K562 (cell line): ENCODE measurements at regions not wholly inside any gene's neighbourhood (a gene's known extent, or its start where the extent isn't known, plus 50 kb on each side); places are given as distances from the start of the nearest gene placed in this dataset.

Source experiments
- ARID3B ChIP-seq: fragments of 250-450 bp; sonication (Bioruptor Pico); IDR thresholded peaks from 2 replicates; pipeline ENCODE4 v1.4.0; 2020; ENCODE audit warnings: borderline replicate concordance
- CBX3 ChIP-seq, 2 experiments: IDR thresholded peaks; 1 replicate in 1 of 2; 2 replicates in 1 of 2; pipeline ENCODE4 v1.6.1; 2012; ENCODE audit warnings: inconsistent platforms in 2 of 2, low read length in 2 of 2, borderline replicate concordance in 1 of 2, control low read depth in 1 of 2
- FOXA1 ChIP-seq: fragments of 450-650 bp; IDR thresholded peaks from 2 replicates; pipeline ENCODE4 v1.6.1; 2016; ENCODE audit warnings: mild to moderate bottlenecking, borderline replicate concordance
- FOXP1 ChIP-seq: sonication (generic); formaldehyde crosslinking; IDR thresholded peaks from 2 replicates; pipeline ENCODE4 v1.8.0; 2022; ENCODE audit warnings: mild to moderate bottlenecking, missing genetic modification reagents
- POLR2A ChIP-seq: fragments of 450-650 bp; conservative IDR thresholded peaks from 2 replicates; pipeline ENCODE4 v1.6.1; 2016
- POLR2AphosphoS5 ChIP-seq: IDR thresholded peaks from 2 replicates; pipeline ENCODE4 v1.6.1; 2011; ENCODE audit warnings: mild to moderate bottlenecking, low read depth, low read length, moderate library complexity; ENCODE audit not compliant: control insufficient read depth, insufficient read depth
- SREBF2 ChIP-seq: sonication (generic); formaldehyde crosslinking; IDR thresholded peaks from 2 replicates; pipeline ENCODE4 v1.4.0; 2020; ENCODE audit warnings: mild to moderate bottlenecking, missing genetic modification reagents
- TGIF2 ChIP-seq: sonication (generic); formaldehyde crosslinking; IDR thresholded peaks from 2 replicates; pipeline ENCODE4 v1.8.1; 2022; ENCODE audit warnings: mild to moderate bottlenecking, missing genetic modification reagents, moderate library complexity
- ZBTB43 ChIP-seq: sonication (generic); formaldehyde crosslinking; IDR thresholded peaks from 2 replicates; pipeline ENCODE4 v1.8.0; 2023; ENCODE audit warnings: mild to moderate bottlenecking, missing genetic modification reagents

- TF ChIP-seq CBX3 (IDR thresholded peaks at IDR 0.05; ENCODE audit: borderline replicate concordance in 1 of 2, low read length in 2 of 2) (no peak), POLR2A (no peak), POLR2AphosphoS5 (no peak), FOXP1 (CRISPR knock-in tag) (no peak), TGIF2 (CRISPR knock-in tag) (no peak), SREBF2 (CRISPR knock-in tag) (no peak), ZBTB43 (CRISPR knock-in tag) (no peak), ARID3B (CRISPR knock-in tag) (no peak), FOXA1 (no peak)
Measured at GRCh38 chr3:18252578-18252977, 172.6 kb downstream of the SATB1 start.
